GM23338 (cell line): ENCODE measurements at regions not wholly inside any gene's neighbourhood (a gene's known extent, or its start where the extent isn't known, plus 50 kb on each side); places are given as distances from the start of the nearest gene placed in this dataset.

Source experiments
- CREB1 ChIP-seq: fragments of 250-450 bp; sonication (Bioruptor Pico); IDR thresholded peaks from 2 replicates; pipeline ENCODE4 v1.5.0; 2020; ENCODE audit warnings: low read depth, mild to moderate bottlenecking, moderate library complexity
- EZH2 ChIP-seq: fragments of 200-600 bp; sonication (generic); IDR thresholded peaks from one replicate; pipeline ENCODE4 v1.8.0; 2017; ENCODE audit warnings: antibody characterized with exemption, mild to moderate bottlenecking, low read depth; ENCODE audit not compliant: unreplicated experiment
- EZH2phosphoT487 ChIP-seq: fragments of 200-600 bp; sonication (generic); IDR thresholded peaks from one replicate; pipeline ENCODE4 v1.8.1; 2018; ENCODE audit warnings: antibody characterized with exemption; ENCODE audit not compliant: unreplicated experiment
- JUNB ChIP-seq: IDR thresholded peaks from one replicate; pipeline ENCODE4 v1.6.1; 2016; ENCODE audit warnings: antibody characterized with exemption; ENCODE audit not compliant: unreplicated experiment
- NANOG ChIP-seq: IDR thresholded peaks from 2 replicates; pipeline ENCODE4 v1.6.1; 2016; ENCODE audit warnings: antibody characterized with exemption, borderline replicate concordance
- POLR2AphosphoS5 ChIP-seq: IDR thresholded peaks from 2 replicates; pipeline ENCODE4 v1.6.1; 2016; ENCODE audit warnings: antibody characterized with exemption, low read depth
- STAT1 ChIP-seq: IDR thresholded peaks from one replicate; pipeline ENCODE4 v1.6.1; 2016; ENCODE audit warnings: antibody characterized with exemption; ENCODE audit not compliant: unreplicated experiment
- TF ChIP-seq, protein P1 (sequence below), 2 experiments: fragments of 200-600 bp in 1 of 2; sonication (generic) in 1 of 2; conservative IDR thresholded peaks; 2 replicates each; pipeline versions ENCODE4 v1.5.1 to v1.6.1; 2016 to 2017; ENCODE audit warnings: antibody characterized with exemption in 2 of 2, low read depth in 2 of 2, mild to moderate bottlenecking in 2 of 2, moderate library complexity in 1 of 2
- TF ChIP-seq, protein P2 (sequence below): IDR thresholded peaks from one replicate; pipeline ENCODE4 v1.6.1; 2018; ENCODE audit warnings: antibody characterized with exemption; ENCODE audit not compliant: unreplicated experiment
- TF ChIP-seq, protein P3 (sequence below): fragments of 250-450 bp; sonication (Bioruptor Pico); IDR thresholded peaks from 2 replicates; pipeline ENCODE4 v1.5.0; 2020; ENCODE audit warnings: mild to moderate bottlenecking, moderate library complexity

DNA sequence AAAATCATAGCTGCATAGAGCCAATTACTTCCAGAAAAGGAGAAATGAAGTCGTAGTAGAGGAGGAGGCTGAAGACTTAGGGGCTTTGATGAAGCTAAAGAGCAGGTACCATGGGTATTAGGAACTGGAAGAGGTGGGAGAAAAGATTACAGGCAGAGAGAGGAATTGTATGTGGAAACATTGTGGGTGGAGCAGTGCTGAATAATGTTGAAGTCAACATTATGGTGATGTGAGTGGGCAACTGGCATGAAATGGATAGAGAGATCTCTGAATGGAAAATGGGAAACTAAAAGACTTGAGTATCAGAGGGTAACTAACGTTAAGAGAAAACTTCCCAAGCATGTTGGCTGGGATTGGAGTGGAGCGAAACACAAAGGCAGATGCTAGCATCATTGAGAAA is 92.5 kb downstream of the AREG start:
- TF ChIP-seq, protein P1, sequence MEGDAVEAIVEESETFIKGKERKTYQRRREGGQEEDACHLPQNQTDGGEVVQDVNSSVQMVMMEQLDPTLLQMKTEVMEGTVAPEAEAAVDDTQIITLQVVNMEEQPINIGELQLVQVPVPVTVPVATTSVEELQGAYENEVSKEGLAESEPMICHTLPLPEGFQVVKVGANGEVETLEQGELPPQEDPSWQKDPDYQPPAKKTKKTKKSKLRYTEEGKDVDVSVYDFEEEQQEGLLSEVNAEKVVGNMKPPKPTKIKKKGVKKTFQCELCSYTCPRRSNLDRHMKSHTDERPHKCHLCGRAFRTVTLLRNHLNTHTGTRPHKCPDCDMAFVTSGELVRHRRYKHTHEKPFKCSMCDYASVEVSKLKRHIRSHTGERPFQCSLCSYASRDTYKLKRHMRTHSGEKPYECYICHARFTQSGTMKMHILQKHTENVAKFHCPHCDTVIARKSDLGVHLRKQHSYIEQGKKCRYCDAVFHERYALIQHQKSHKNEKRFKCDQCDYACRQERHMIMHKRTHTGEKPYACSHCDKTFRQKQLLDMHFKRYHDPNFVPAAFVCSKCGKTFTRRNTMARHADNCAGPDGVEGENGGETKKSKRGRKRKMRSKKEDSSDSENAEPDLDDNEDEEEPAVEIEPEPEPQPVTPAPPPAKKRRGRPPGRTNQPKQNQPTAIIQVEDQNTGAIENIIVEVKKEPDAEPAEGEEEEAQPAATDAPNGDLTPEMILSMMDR (conservative IDR thresholded peaks at IDR 0.05; ENCODE audit: low read depth in 2 of 2), result no peak
- TF ChIP-seq, protein P2, sequence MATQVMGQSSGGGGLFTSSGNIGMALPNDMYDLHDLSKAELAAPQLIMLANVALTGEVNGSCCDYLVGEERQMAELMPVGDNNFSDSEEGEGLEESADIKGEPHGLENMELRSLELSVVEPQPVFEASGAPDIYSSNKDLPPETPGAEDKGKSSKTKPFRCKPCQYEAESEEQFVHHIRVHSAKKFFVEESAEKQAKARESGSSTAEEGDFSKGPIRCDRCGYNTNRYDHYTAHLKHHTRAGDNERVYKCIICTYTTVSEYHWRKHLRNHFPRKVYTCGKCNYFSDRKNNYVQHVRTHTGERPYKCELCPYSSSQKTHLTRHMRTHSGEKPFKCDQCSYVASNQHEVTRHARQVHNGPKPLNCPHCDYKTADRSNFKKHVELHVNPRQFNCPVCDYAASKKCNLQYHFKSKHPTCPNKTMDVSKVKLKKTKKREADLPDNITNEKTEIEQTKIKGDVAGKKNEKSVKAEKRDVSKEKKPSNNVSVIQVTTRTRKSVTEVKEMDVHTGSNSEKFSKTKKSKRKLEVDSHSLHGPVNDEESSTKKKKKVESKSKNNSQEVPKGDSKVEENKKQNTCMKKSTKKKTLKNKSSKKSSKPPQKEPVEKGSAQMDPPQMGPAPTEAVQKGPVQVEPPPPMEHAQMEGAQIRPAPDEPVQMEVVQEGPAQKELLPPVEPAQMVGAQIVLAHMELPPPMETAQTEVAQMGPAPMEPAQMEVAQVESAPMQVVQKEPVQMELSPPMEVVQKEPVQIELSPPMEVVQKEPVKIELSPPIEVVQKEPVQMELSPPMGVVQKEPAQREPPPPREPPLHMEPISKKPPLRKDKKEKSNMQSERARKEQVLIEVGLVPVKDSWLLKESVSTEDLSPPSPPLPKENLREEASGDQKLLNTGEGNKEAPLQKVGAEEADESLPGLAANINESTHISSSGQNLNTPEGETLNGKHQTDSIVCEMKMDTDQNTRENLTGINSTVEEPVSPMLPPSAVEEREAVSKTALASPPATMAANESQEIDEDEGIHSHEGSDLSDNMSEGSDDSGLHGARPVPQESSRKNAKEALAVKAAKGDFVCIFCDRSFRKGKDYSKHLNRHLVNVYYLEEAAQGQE, result no peak
- no peak for TF ChIP-seq CREB1
- TF ChIP-seq POLR2AphosphoS5, result no peak
- TF ChIP-seq EZH2, result no peak
- no peak for TF ChIP-seq NANOG
- TF ChIP-seq EZH2phosphoT487, result no peak
- no peak for TF ChIP-seq STAT1
- TF ChIP-seq JUNB, result no peak
- TF ChIP-seq, protein P3, sequence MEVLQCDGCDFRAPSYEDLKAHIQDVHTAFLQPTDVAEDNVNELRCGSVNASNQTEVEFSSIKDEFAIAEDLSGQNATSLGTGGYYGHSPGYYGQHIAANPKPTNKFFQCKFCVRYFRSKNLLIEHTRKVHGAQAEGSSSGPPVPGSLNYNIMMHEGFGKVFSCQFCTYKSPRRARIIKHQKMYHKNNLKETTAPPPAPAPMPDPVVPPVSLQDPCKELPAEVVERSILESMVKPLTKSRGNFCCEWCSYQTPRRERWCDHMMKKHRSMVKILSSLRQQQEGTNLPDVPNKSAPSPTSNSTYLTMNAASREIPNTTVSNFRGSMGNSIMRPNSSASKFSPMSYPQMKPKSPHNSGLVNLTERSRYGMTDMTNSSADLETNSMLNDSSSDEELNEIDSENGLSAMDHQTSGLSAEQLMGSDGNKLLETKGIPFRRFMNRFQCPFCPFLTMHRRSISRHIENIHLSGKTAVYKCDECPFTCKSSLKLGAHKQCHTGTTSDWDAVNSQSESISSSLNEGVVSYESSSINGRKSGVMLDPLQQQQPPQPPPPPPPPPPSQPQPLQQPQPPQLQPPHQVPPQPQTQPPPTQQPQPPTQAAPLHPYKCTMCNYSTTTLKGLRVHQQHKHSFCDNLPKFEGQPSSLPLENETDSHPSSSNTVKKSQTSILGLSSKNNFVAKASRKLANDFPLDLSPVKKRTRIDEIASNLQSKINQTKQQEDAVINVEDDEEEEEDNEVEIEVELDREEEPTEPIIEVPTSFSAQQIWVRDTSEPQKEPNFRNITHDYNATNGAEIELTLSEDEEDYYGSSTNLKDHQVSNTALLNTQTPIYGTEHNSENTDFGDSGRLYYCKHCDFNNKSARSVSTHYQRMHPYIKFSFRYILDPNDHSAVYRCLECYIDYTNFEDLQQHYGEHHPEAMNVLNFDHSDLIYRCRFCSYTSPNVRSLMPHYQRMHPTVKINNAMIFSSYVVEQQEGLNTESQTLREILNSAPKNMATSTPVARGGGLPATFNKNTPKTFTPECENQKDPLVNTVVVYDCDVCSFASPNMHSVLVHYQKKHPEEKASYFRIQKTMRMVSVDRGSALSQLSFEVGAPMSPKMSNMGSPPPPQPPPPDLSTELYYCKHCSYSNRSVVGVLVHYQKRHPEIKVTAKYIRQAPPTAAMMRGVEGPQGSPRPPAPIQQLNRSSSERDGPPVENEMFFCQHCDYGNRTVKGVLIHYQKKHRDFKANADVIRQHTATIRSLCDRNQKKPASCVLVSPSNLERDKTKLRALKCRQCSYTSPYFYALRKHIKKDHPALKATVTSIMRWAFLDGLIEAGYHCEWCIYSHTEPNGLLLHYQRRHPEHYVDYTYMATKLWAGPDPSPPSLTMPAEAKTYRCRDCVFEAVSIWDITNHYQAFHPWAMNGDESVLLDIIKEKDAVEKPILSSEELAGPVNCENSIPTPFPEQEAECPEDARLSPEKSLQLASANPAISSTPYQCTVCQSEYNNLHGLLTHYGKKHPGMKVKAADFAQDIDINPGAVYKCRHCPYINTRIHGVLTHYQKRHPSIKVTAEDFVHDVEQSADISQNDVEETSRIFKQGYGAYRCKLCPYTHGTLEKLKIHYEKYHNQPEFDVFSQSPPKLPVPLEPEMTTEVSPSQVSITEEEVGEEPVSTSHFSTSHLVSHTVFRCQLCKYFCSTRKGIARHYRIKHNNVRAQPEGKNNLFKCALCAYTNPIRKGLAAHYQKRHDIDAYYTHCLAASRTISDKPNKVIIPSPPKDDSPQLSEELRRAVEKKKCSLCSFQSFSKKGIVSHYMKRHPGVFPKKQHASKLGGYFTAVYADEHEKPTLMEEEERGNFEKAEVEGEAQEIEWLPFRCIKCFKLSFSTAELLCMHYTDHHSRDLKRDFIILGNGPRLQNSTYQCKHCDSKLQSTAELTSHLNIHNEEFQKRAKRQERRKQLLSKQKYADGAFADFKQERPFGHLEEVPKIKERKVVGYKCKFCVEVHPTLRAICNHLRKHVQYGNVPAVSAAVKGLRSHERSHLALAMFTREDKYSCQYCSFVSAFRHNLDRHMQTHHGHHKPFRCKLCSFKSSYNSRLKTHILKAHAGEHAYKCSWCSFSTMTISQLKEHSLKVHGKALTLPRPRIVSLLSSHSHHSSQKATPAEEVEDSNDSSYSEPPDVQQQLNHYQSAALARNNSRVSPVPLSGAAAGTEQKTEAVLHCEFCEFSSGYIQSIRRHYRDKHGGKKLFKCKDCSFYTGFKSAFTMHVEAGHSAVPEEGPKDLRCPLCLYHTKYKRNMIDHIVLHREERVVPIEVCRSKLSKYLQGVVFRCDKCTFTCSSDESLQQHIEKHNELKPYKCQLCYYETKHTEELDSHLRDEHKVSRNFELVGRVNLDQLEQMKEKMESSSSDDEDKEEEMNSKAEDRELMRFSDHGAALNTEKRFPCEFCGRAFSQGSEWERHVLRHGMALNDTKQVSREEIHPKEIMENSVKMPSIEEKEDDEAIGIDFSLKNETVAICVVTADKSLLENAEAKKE (CRISPR knock-in tag), result no peak
